IMR-90 (cell line): ENCODE measurements at regions not wholly inside any gene's neighbourhood (a gene's known extent, or its start where the extent isn't known, plus 50 kb on each side); places are given as distances from the start of the nearest gene placed in this dataset.

ENCODE experiments used
- ATAC-seq: fragments of 200-7000 bp; cut with Tn5 transposase; 2 replicates; pipeline ENCODE4 v1.9.1; 2020; ENCODE audit warnings: low read depth, mild to moderate bottlenecking, moderate library complexity
- BruUV-seq: library from RNA; stranded (reverse); fragments of 400-500 nt; replicated peaks from 2 replicates; lab custom pipeline; 2021; lab: Mats Ljungman, UMichigan
- CTCF ChIA-PET: fragments of 300-600 bp; formaldehyde crosslinking; extraction: SDS; loops from one replicate; lab custom pipeline; 2021; ENCODE audit warnings: antibody characterized with exemption; lab: Yijun Ruan, JAX
- POLR2A ChIA-PET: fragments of 300-600 bp; sonication (Branson Sonifier 250); formaldehyde crosslinking; loops from one replicate; lab custom pipeline; 2022; ENCODE audit warnings: antibody characterized with exemption; ENCODE audit not compliant: unreplicated experiment; lab: Charles Lee
- DNase-seq: peaks from one replicate; pipeline ENCODE4 v3.0.0; 2013
- H2AFZ ChIP-seq: replicated peaks from 2 replicates; pipeline ENCODE3; 2013; ENCODE audit warnings: low read length, mild to moderate bottlenecking; ENCODE audit not compliant: poor library complexity
- H2AK5ac ChIP-seq: 2 replicates; pipeline ENCODE4 v1.6.1; 2013; ENCODE audit warnings: low read depth, low read length, inconsistent platforms
- H2AK9ac ChIP-seq: replicated peaks from 2 replicates; pipeline ENCODE3; 2013; ENCODE audit warnings: mild to moderate bottlenecking, low read depth, low read length, moderate library complexity; ENCODE audit not compliant: poor library complexity
- H2BK120ac ChIP-seq: 2 replicates; pipeline ENCODE4 v1.6.1; 2013; ENCODE audit warnings: low read depth, low read length, inconsistent platforms
- H2BK15ac ChIP-seq: 3 replicates; pipeline ENCODE4 v1.6.1; 2013; ENCODE audit warnings: low read depth, low read length, inconsistent platforms
- H2BK20ac ChIP-seq: 2 replicates; pipeline ENCODE4 v1.6.1; 2013; ENCODE audit warnings: low read depth, mild to moderate bottlenecking, inconsistent platforms, low read length, moderate library complexity
- H2BK5ac ChIP-seq: 2 replicates; pipeline ENCODE4 v1.6.1; 2013; ENCODE audit warnings: mild to moderate bottlenecking, low read depth, low read length, inconsistent platforms; ENCODE audit not compliant: poor library complexity, severe bottlenecking
- H3K14ac ChIP-seq: replicated peaks from 2 replicates; pipeline ENCODE4 v1.6.1; 2013; ENCODE audit warnings: low read depth, low read length, inconsistent platforms
- H3K18ac ChIP-seq: 2 replicates; pipeline ENCODE4 v1.6.1; 2013; ENCODE audit warnings: low read depth, low read length, control low read depth
- H3K23ac ChIP-seq: 2 replicates; pipeline ENCODE4 v1.6.1; 2013; ENCODE audit warnings: low read depth, low read length, inconsistent platforms
- H3K27ac ChIP-seq: 2 replicates; pipeline ENCODE4 v1.5.1; 2013; ENCODE audit warnings: mild to moderate bottlenecking, control low read depth, low read length; ENCODE audit not compliant: insufficient read depth
- H3K27me3 ChIP-seq: 2 replicates; pipeline ENCODE4 v1.6.1; 2013; ENCODE audit warnings: low read length; ENCODE audit not compliant: control insufficient read depth, insufficient read depth
- H3K36me3 ChIP-seq: 2 replicates; pipeline ENCODE4 v1.6.1; 2013; ENCODE audit warnings: low read length, mixed read lengths; ENCODE audit not compliant: control insufficient read depth, insufficient read depth
- H3K4ac ChIP-seq: 2 replicates; pipeline ENCODE4 v1.6.1; 2013; ENCODE audit warnings: low read depth, low read length, inconsistent platforms
- H3K4me1 ChIP-seq: 2 replicates; pipeline ENCODE4 v1.6.1; 2013; ENCODE audit warnings: low read length, mixed read lengths; ENCODE audit not compliant: control insufficient read depth, insufficient read depth
- H3K4me2 ChIP-seq: 2 replicates; pipeline ENCODE4 v1.6.1; 2013; ENCODE audit warnings: low read depth, mild to moderate bottlenecking, control low read depth, low read length, moderate library complexity
- H3K4me3 ChIP-seq: 2 replicates; pipeline ENCODE4 v1.5.1; 2013; ENCODE audit warnings: low read depth, mild to moderate bottlenecking, control low read depth, low read length, moderate library complexity; ENCODE audit not compliant: insufficient read depth
- H3K56ac ChIP-seq: 2 replicates; pipeline ENCODE4 v1.6.1; 2013; ENCODE audit warnings: low read length, inconsistent platforms; ENCODE audit not compliant: insufficient read depth; ENCODE audit errors: extremely low read depth
- H3K79me1 ChIP-seq, 2 experiments: 2 replicates each; pipeline ENCODE4 v1.6.1; 2013; ENCODE audit warnings: low read length in 2 of 2, inconsistent platforms in 1 of 2, low read depth in 1 of 2
- H3K9ac ChIP-seq: 2 replicates; pipeline ENCODE4 v1.6.1; 2013; ENCODE audit warnings: low read depth, low read length, control low read depth
- H3K9me1 ChIP-seq: 2 replicates; pipeline ENCODE4 v1.6.1; 2013; ENCODE audit warnings: low read length, inconsistent platforms; ENCODE audit not compliant: insufficient read depth
- H3K9me3 ChIP-seq: 2 replicates; pipeline ENCODE4 v1.6.1; 2013; ENCODE audit warnings: low read length; ENCODE audit not compliant: control insufficient read depth, insufficient read depth
- H4K20me1 ChIP-seq: 2 replicates; pipeline ENCODE4 v1.6.1; 2013; ENCODE audit warnings: low read length, inconsistent platforms; ENCODE audit not compliant: insufficient read depth
- H4K5ac ChIP-seq: 2 replicates; pipeline ENCODE4 v1.6.1; 2013; ENCODE audit warnings: mild to moderate bottlenecking, low read depth, low read length, control low read depth
- H4K8ac ChIP-seq, 2 experiments: 2 replicates each; pipeline ENCODE4 v1.6.1; 2013; ENCODE audit warnings: low read depth in 2 of 2, low read length in 2 of 2, control low read depth in 1 of 2, inconsistent platforms in 1 of 2
- H4K91ac ChIP-seq: 2 replicates; pipeline ENCODE4 v1.6.1; 2013; ENCODE audit warnings: low read depth, low read length, inconsistent platforms; ENCODE audit not compliant: insufficient read depth
- CEBPB ChIP-seq: IDR thresholded peaks from 2 replicates; pipeline ENCODE4 v1.6.1; 2012; ENCODE audit warnings: low read depth, low read length, improper control_type of control experiment
- CHD1 ChIP-seq: IDR thresholded peaks from 2 replicates; pipeline ENCODE4 v1.6.1; 2012; ENCODE audit warnings: low read depth, low read length, improper control_type of control experiment
- FOS ChIP-seq: fragments of 150-350 bp; IDR thresholded peaks from 2 replicates; pipeline ENCODE4 v1.6.1; 2016; ENCODE audit warnings: low read depth, low read length
- MXI1 ChIP-seq: IDR thresholded peaks from 2 replicates; pipeline ENCODE4 v1.6.1; 2012; ENCODE audit warnings: low read depth, mild to moderate bottlenecking, low read length, moderate library complexity, borderline replicate concordance
- RCOR1 ChIP-seq: IDR thresholded peaks from 2 replicates; pipeline ENCODE4 v1.6.1; 2012; ENCODE audit warnings: mild to moderate bottlenecking, low read length, improper control_type of control experiment; ENCODE audit not compliant: insufficient replicate concordance
- SMC3 ChIP-seq: fragments of 150-350 bp; IDR thresholded peaks from 2 replicates; pipeline ENCODE4 v1.6.1; 2016; ENCODE audit warnings: low read depth, mild to moderate bottlenecking, antibody characterized with exemption, low read length, moderate library complexity
- WGBS, 2 experiments: methylation state at CpG; one replicate each; pipeline versions ENCODE4 v1.1.5 to v1.1.7; 2013; ENCODE audit warnings: missing lambda C conversion rate in 2 of 2; ENCODE audit not compliant: insufficient read length in 1 of 2; ENCODE audit errors: extremely low coverage in 2 of 2; 5-methylcytosine and 5-hydroxymethylcytosine counted together
- dilution Hi-C: fragments of 300-500 bp; cut with HindIII; formaldehyde crosslinking; loops from one replicate; pipeline ENCODE4 v1.14.3; 2018; ENCODE audit warnings: low sequenced_read_pairs; ENCODE audit not compliant: unreplicated experiment
- in situ Hi-C: fragments of 300-500 bp; cut with MboI; formaldehyde crosslinking; loops from 3 replicates; pipeline ENCODE4 v1.14.3; 2019; ENCODE audit warnings: low sequenced_read_pairs, inconsistent platforms, mixed read lengths
- intact Hi-C: fragments of 100-400 bp; cut with micrococcal nuclease; formaldehyde crosslinking; loops from 2 replicates; pipeline ENCODE4 v1.10.0; 2022

DNA sequence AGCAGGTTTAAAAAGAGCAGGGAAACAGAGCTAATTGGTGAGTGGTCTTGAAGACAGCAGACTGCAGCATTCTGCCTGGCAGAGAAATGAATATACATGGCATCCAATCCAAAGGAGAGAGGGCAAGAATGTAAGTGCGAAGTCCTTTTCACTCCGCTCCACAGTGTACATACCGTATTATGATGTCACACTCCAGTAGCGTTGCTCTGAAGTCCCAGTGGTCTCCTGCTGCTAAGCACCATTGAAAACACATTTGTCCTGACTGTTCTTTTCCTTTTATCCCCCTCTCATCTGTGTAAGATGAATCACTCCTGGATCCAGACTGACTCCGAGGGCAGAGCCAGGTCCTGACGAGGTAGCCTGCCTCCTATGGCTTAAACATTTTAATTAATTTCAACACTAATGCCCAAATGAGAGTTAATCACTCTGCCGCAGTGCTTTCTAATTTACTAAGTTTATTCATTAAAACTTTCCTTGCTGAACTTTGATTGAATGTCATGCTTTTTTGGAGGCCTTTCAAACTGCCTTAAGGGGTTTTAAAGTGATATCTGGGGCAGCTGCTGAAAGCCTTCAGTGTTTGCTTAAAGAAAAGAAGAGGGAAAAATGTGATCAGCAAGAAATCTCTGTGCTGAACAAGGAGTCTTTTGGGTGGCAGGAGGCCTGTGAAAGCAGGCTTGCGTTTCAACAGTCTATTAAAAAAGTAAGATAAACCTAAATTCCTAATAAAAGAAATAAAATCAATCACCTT is 227.2 kb downstream of the ATG4C start:
- no peaks in the 10 kb centered on the region for H3K79me1 ChIP-seq
- H3K4me2 ChIP-seq: no peak overlapping the region
- no peak overlapping the region for H2BK20ac ChIP-seq
- H3K27ac ChIP-seq: no peak overlapping the region
- no peaks in the 10 kb centered on the region for H3K9me3 ChIP-seq
- H3K4me1 ChIP-seq: no peaks in the 10 kb centered on the region
- no peak overlapping the region for H3K18ac ChIP-seq
- dilution Hi-C loops (no loop called here), intact Hi-C loops (loop anchor here (10.0 kb wide), 1 partner anchor 56 kb away; no protein-coding TSS in a partner anchor), in situ Hi-C loops (no loop called here)
- BruUV-seq: no TSS peak
- no peak overlapping the region for H2BK15ac ChIP-seq
- no peaks in the 10 kb centered on the region for H3K36me3 ChIP-seq
- no peaks in the 10 kb centered on the region for H3K27me3 ChIP-seq
- no peak overlapping the region for H3K4me3 ChIP-seq
- no peaks in the 10 kb centered on the region for H4K20me1 ChIP-seq
- no peak overlapping the region for H4K8ac ChIP-seq
- H2AK9ac ChIP-seq: no peak overlapping the region
- no peak overlapping the region for H2AFZ ChIP-seq
- H2BK5ac ChIP-seq: no peak overlapping the region
- TF ChIP-seq SMC3: no peak
- no peak for TF ChIP-seq CHD1
- TF ChIP-seq CEBPB: no peak
- no peak for TF ChIP-seq RCOR1
- no peak for TF ChIP-seq FOS
- no peak for TF ChIP-seq MXI1
- WGBS, 2 experiments: no CpG with 5 or more reads among the region's 8 CpGs
- no peak overlapping the region for H3K14ac ChIP-seq
- no peak overlapping the region for H3K23ac ChIP-seq
- H2AK5ac ChIP-seq: no peak overlapping the region
- ChIA-PET POLR2A (no interaction called here), CTCF (interaction anchor here (0.7 kb wide), 1 partner anchor 114 kb away, joined by 3 read pairs; no protein-coding TSS in a partner anchor)
- no peak overlapping the region for H2BK120ac ChIP-seq
- ATAC-seq (no peak), DNase-seq (no peak)
- no peak overlapping the region for H4K91ac ChIP-seq
- no peak overlapping the region for H4K5ac ChIP-seq
- H3K56ac ChIP-seq: no peak overlapping the region
- no peak overlapping the region for H3K9ac ChIP-seq
- no peaks in the 10 kb centered on the region for H3K9me1 ChIP-seq
- no peak overlapping the region for H3K4ac ChIP-seq
